T-helper 1 cell treated with Interleukin-12 subunit alpha and Interleukin-12 subunit beta and Interleukin-4 antibody, amounts not matched to agents 30 μg/mL and 1 μg/mL, for 36 hours (primary cell): ENCODE measurements at regions not wholly inside any gene's neighbourhood (a gene's known extent, or its start where the extent isn't known, plus 50 kb on each side); places are given as distances from the start of the nearest gene placed in this dataset.

ENCODE experiments used
- H3K27ac Mint-ChIP-seq: one replicate; pipeline ENCODE4 v1.8.0; 2021; ENCODE audit warnings: mild to moderate bottlenecking, mixed read lengths
- H3K27me3 Mint-ChIP-seq: one replicate; pipeline ENCODE4 v1.8.0; 2021; ENCODE audit warnings: low read depth, mixed read lengths
- H3K36me3 Mint-ChIP-seq: one replicate; pipeline ENCODE4 v1.8.0; 2021; ENCODE audit warnings: low read depth, mixed read lengths
- H3K4me1 Mint-ChIP-seq: one replicate; pipeline ENCODE4 v1.8.0; 2021; ENCODE audit warnings: low read depth, mixed read lengths
- H3K4me3 Mint-ChIP-seq: one replicate; pipeline ENCODE4 v1.8.0; 2021; ENCODE audit warnings: mild to moderate bottlenecking, moderate library complexity, mixed read lengths
- H3K9me3 Mint-ChIP-seq: one replicate; pipeline ENCODE4 v1.8.0; 2021; ENCODE audit warnings: mixed read lengths

DNA sequence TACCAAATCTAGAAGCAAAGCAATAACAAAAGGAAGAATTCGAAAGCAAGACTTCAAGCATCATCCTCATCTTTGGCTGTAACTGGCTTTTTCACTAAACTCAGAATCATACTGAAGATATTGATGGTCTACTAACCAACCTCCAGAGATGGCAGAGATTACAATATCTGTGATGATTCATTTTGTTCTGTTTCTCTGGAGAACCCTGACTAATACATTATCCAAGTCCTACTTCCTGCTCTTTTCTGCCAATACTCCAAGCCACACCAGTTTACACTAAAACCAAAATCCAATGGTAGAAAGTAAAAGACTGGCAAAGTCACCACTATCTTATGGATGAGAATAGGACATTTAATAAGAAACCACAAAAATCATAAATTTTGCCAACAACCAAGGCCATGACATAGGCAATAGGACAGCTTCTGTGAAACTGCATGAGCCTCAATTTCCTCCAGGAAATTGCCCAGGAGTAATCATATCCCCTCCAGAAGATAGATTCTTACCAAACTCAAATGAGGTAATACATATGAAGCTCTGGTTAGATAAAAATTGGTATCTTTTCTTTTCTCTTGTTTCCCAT is 159.8 kb downstream of the METTL4 start:
- Mint-ChIP-seq H3K27me3 (no peaks in the 10 kb centered on the region), H3K4me1 (no peaks in the 10 kb centered on the region), H3K27ac (no peak overlapping the region), H3K36me3 (no peaks in the 10 kb centered on the region), H3K9me3 (no peaks in the 10 kb centered on the region), H3K4me3 (no peak overlapping the region)

DNA sequence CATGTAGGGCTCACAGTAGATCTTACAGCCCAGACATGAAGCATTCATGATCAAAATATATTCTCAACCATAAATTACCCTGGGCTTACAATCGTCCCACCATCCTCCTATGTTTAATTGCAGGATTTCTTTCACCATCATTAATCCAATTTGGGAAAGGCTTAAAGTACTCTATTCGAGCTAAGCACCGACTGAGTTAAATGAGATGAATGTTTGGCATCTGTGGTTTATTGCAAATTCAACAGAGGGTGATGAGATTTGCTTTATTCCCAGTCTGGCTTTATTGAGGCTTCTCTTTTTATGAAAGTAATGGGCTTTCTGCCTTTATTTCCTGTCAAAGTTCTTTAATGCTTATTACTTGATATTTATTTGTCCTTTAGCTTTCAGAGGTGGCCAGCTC is 159.0 kb downstream of the METTL4 start:
- H3K4me3 Mint-ChIP-seq, result no peak overlapping the region
- H3K27me3 Mint-ChIP-seq, result no peaks in the 10 kb centered on the region
- H3K4me1 Mint-ChIP-seq, result no peaks in the 10 kb centered on the region
- H3K9me3 Mint-ChIP-seq, result no peaks in the 10 kb centered on the region
- H3K36me3 Mint-ChIP-seq, result no peaks in the 10 kb centered on the region
- no peak overlapping the region for H3K27ac Mint-ChIP-seq

DNA sequence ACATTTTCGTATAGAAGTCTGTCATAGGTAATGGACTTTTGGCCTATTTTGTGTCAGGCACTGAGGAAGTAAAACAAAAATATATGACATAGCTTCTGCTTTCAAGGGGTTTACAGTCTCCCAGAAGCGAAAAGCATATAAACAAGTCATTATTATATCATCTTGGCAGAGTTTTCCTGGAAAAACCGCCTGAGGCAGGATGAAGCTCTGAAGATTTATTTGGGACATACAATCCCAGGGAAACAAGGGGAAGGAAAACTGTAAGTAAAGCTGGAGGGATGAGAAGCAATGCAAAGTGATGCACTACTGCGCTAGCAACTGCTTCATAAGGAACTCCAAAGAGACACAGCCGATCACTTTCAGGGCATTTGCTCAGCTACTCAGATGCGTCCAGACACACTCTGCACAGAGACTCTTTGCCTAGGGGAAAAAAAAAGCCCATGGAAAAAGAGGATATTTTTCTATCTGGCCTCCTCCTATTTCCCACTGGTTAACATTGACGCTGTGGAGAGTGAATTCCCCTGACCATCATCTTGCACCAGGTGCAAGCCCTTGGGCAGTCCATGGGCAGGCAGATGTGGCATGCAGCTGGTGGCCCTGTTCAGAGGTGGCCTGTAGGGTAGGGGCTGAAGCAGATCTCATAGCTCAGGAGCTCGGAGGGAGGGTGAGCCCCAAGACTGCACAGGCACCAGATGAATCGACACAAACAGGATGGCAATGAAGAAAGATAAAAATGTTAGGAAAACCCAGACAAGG is 158.1 kb downstream of the METTL4 start:
- no peak overlapping the region for H3K4me3 Mint-ChIP-seq
- no peaks in the 10 kb centered on the region for H3K36me3 Mint-ChIP-seq
- H3K9me3 Mint-ChIP-seq, result no peaks in the 10 kb centered on the region
- no peaks in the 10 kb centered on the region for H3K27me3 Mint-ChIP-seq
- H3K4me1 Mint-ChIP-seq, result no peaks in the 10 kb centered on the region
- no peak overlapping the region for H3K27ac Mint-ChIP-seq

DNA sequence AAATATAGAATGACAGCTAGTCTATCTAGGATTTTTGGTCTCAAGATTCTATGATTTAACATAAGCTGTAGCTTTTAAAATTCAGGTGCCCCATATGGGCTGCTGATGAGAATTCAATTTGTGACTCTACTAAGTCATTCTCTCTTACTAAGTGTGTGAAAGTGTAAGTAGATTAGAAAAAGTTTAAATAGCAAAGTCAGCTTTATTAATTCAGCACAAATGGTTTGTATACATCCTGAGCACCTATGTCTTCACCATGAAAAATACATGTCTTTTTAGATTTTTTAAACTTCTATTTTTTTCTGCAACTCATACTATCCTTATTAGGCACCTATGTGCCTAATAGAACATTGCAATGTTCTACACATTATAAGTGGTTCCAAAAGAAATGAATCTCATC is 157.1 kb downstream of the METTL4 start:
- no peaks in the 10 kb centered on the region for H3K9me3 Mint-ChIP-seq
- no peaks in the 10 kb centered on the region for H3K4me1 Mint-ChIP-seq
- H3K4me3 Mint-ChIP-seq, result no peak overlapping the region
- no peaks in the 10 kb centered on the region for H3K27me3 Mint-ChIP-seq
- no peaks in the 10 kb centered on the region for H3K36me3 Mint-ChIP-seq
- no peak overlapping the region for H3K27ac Mint-ChIP-seq

DNA sequence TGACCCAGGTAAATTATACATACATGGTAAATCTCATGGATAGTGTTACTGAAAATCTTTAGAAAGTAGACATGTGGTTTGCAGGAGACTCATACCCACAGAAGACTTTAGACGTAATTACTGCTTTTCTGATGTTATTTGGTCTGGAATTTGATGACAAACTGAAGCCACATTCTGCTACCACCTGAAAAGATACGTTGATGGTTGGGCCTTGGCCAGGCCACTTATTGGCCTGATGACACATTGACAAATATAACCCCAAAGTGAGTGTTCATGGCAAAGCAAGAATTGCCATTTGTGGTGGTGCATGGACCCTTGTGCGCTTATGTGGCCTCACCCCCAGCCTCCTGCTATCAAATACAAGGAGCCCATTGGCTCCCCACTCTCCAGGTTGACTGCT is 155.6 kb downstream of the METTL4 start:
- Mint-ChIP-seq H3K36me3 (no peaks in the 10 kb centered on the region), H3K4me1 (no peaks in the 10 kb centered on the region), H3K4me3 (no peak overlapping the region), H3K9me3 (no peaks in the 10 kb centered on the region), H3K27me3 (no peaks in the 10 kb centered on the region), H3K27ac (no peak overlapping the region)

DNA sequence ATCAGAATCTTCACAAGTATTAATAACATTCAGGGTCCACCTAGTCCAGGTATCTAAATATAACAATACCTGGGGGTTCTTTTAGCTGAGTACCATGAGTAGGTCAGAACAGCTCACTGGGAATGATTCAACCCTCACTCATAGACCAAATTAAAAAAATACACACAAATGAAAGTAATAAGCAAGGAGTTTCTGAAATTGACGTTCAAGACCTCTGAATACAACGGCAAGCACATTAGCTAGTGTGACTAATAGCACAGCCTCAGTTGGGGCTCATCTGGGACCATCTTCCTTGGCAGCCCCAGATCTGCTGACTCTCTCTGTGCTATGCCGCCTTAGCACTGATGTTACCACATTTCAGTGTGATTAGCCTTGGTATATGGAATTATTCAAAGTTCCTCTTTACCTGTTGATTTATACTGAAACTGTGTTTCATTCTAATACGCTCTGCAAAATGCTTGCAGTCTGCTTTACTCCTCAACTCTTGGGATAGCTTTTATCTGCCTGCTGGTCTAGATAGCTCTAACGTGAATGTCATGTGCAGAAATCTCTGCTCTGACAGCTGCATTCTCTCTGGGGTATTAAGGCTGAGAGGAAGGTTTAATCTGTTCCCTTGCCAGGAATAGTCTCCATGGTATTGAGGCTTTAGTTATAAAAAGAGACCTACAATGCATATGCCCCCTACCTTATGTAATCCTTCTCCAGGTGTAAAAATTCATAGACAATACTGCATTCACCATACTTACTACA is 153.3 kb downstream of the METTL4 start:
- Mint-ChIP-seq H3K27ac (no peak overlapping the region), H3K36me3 (no peaks in the 10 kb centered on the region), H3K4me1 (no peaks in the 10 kb centered on the region), H3K9me3 (no peaks in the 10 kb centered on the region), H3K27me3 (no peaks in the 10 kb centered on the region), H3K4me3 (no peak overlapping the region)

DNA sequence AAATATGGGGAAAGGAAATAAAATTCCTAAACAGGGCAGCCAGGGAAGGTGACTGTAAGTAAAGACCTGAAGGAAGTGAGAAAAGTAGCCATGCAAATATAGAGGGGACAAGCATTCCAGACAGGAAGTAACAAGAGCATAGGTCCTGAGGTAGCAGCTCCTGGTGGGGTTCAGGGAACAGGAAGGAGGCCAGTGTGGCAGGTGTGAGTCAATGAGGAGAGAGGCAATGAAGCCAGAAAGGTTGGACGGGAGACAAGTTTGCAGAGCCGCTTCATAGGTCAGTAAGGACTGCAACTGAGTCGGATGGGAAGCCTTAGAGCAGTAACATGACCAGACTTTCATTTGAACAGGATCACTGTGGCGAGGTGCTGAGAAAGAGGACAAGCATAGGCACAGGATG is 150.9 kb downstream of the METTL4 start:
- H3K4me3 Mint-ChIP-seq, result no peak overlapping the region
- H3K4me1 Mint-ChIP-seq, result no peaks in the 10 kb centered on the region
- H3K27me3 Mint-ChIP-seq, result no peaks in the 10 kb centered on the region
- no peak overlapping the region for H3K27ac Mint-ChIP-seq
- no peaks in the 10 kb centered on the region for H3K9me3 Mint-ChIP-seq
- no peaks in the 10 kb centered on the region for H3K36me3 Mint-ChIP-seq

DNA sequence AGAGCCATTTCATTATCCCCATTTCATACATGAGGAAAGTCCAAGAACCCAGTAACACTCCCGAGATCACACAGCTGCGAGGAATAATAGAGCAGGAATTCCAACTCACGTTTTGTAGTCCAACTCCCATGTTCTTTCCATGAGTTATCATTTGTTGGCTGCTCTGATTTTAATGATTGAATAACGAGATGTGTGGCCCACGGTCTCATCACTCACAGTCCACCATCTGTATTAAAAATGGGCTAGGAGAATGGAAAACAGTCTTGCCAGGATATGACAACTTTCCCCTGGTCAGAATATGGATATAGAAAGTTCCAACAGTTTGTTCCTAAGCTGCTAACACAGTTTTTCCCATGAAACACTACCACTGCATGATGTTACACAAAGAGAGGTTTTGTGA is 147.5 kb downstream of the METTL4 start:
- Mint-ChIP-seq H3K9me3 (peaks cover 4% of the 10 kb centered on the region), H3K4me3 (no peak overlapping the region), H3K27ac (no peak overlapping the region), H3K36me3 (no peaks in the 10 kb centered on the region), H3K4me1 (no peaks in the 10 kb centered on the region), H3K27me3 (no peaks in the 10 kb centered on the region)

DNA sequence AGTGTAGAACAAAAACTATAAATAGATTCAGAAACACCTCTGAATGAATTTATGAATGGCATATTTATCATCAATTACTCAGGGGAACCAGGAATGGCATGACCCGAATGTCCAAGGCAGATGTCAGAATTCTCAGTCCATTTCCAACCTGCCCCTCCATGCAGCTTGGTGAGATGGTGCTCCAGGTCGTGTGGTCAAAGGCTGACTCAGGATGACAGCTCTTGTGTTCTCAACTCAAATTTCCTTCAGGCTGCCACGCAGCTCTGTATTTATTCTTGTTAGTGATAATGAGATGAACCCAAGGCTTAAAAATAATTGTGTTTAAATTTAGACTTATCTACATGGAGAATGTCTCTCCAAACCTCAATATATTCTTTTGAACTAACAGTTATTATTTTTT is 146.9 kb downstream of the METTL4 start:
- Mint-ChIP-seq H3K4me1 (no peaks in the 10 kb centered on the region), H3K4me3 (no peak overlapping the region), H3K9me3 (peaks cover 4% of the 10 kb centered on the region), H3K27ac (no peak overlapping the region), H3K27me3 (no peaks in the 10 kb centered on the region), H3K36me3 (no peaks in the 10 kb centered on the region)

DNA sequence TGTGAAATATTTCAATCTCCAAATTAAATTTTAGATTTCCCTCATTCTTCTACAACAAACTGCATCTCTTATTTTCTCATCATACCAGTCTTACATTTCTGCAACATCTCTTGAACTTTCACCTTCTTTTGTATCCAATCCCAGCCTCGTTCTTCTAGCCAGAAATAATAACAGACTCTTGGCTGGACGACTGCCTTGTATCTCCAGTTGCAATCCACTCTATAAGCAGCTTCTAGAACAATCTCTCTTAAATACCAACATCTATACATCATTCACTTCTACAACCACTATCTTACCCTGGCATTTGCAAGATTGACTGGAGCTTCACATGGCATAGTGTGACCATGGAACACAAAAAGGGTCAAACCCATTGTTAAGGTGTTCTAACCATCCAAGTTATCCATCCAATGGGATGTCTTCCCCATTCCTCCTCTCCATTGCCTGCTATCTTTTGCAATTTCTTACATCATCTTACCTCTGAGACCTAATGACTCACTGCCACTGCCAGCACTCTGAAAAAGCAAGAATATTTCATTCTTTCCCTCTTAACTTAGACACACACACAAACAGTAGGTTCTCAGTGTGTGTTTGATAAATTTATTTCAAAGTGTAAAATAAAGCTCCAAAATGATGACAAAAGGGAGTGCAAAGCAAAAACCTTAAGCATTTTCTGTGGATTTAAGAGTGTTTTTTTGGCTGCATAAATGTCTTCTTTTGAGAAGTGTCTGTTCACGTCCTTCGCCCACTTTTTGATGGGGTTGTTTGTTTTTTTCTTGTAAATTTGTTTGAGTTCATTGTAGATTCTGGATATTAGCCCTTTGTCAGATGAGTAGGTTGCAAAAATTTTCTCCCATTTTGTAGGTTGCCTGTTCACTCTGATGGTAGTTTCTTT is 145.6 kb downstream of the METTL4 start:
- H3K27me3 Mint-ChIP-seq, result no peaks in the 10 kb centered on the region
- no peaks in the 10 kb centered on the region for H3K36me3 Mint-ChIP-seq
- H3K4me1 Mint-ChIP-seq, result no peaks in the 10 kb centered on the region
- H3K4me3 Mint-ChIP-seq, result no peak overlapping the region
- peaks cover 8% of the 10 kb centered on the region for H3K9me3 Mint-ChIP-seq
- no peak overlapping the region for H3K27ac Mint-ChIP-seq

DNA sequence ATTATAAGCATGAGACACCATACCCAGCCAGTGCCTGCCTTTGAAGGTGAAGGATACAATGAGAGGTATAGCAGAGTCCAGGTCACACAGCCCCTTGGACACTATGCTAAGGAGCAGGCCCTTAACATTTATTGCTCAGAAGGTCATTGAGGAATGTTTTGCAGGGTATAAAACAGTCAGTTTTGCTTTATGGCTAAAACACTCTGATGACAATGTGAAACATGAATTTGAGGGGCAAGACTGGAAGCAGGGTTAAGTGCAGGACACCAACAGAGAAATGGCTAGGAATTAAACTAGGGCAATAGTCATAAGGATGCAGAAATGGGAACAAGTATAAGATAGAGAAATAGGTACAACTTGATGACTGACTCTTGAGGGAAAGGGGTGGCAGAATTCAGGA is 141.1 kb downstream of the METTL4 start:
- no peaks in the 10 kb centered on the region for H3K36me3 Mint-ChIP-seq
- H3K4me3 Mint-ChIP-seq, result no peak overlapping the region
- no peak overlapping the region for H3K27ac Mint-ChIP-seq
- peaks cover 8% of the 10 kb centered on the region for H3K9me3 Mint-ChIP-seq
- H3K27me3 Mint-ChIP-seq, result peaks cover 4% of the 10 kb centered on the region
- no peaks in the 10 kb centered on the region for H3K4me1 Mint-ChIP-seq

DNA sequence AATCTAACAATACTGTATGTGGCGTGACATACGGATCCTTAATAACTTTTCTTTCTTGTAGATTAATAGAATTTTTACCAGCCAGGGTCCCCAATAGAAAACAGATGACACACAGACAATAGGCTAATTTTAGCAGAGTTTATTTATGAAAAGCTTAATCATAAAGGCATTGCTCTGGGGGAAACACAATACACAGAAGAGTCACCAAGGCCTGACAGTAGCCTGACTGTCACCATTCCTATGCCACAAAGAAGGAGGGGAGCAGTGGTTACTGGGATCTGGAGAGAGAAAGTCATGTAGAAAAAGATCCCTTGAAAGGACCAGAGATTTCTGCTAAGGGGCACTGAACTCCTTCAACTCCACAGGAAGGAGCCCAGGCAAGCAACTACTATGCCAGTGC is 139.5 kb downstream of the METTL4 start:
- Mint-ChIP-seq H3K4me3 (no peak overlapping the region), H3K9me3 (peaks cover 8% of the 10 kb centered on the region), H3K27ac (no peak overlapping the region), H3K36me3 (no peaks in the 10 kb centered on the region), H3K27me3 (peaks cover 11% of the 10 kb centered on the region), H3K4me1 (no peaks in the 10 kb centered on the region)

DNA sequence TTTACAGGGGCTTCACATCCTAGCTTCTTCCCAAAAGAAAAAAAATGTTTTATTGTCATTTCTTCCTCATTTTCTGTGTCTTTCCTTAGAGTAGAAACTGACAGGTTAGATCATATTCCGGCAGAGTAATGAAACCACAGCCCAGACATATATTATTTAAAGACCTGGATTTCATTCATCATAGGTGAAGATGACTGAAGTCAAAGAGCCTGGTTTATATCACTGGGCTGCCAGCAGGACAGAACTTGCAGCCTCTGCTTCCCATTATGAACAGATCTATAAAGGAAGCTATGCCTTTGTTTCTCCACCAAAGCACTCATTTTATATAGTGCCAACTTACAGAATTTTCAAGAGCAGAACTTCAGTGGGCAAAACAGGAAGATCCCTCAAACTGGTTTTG is 137.9 kb downstream of the METTL4 start:
- Mint-ChIP-seq H3K27me3 (peaks cover 11% of the 10 kb centered on the region), H3K4me3 (no peak overlapping the region), H3K36me3 (no peaks in the 10 kb centered on the region), H3K4me1 (no peaks in the 10 kb centered on the region), H3K9me3 (peaks cover 7% of the 10 kb centered on the region), H3K27ac (no peak overlapping the region)

DNA sequence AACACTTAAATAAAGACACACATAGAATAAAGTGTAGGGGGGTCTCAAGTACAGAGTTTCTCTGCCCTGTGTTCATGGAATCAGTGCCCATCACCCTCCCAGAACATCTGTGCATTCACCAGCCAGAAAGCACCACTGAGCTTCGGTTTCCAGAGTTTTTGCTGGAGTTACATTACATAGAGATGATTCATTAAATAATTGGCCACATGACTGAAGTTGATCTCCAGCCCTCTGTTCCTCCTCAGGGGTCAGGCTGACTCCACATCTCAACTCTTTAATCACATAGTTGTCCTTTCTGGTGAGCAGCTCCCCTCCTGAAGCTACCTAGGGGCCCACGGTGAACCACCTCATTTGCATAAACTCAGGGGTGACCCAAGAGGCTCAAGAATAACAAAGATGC is 129.8 kb downstream of the METTL4 start:
- no peaks in the 10 kb centered on the region for H3K9me3 Mint-ChIP-seq
- H3K4me3 Mint-ChIP-seq, result no peak overlapping the region
- no peaks in the 10 kb centered on the region for H3K36me3 Mint-ChIP-seq
- H3K27ac Mint-ChIP-seq, result no peak overlapping the region
- no peaks in the 10 kb centered on the region for H3K27me3 Mint-ChIP-seq
- H3K4me1 Mint-ChIP-seq, result no peaks in the 10 kb centered on the region
